ENCODE measurements at regions not wholly inside any gene's neighbourhood (a gene's known extent, or its start where the extent isn't known, plus 50 kb on each side); places are given as distances from the start of the nearest gene placed in this dataset.

DNA sequence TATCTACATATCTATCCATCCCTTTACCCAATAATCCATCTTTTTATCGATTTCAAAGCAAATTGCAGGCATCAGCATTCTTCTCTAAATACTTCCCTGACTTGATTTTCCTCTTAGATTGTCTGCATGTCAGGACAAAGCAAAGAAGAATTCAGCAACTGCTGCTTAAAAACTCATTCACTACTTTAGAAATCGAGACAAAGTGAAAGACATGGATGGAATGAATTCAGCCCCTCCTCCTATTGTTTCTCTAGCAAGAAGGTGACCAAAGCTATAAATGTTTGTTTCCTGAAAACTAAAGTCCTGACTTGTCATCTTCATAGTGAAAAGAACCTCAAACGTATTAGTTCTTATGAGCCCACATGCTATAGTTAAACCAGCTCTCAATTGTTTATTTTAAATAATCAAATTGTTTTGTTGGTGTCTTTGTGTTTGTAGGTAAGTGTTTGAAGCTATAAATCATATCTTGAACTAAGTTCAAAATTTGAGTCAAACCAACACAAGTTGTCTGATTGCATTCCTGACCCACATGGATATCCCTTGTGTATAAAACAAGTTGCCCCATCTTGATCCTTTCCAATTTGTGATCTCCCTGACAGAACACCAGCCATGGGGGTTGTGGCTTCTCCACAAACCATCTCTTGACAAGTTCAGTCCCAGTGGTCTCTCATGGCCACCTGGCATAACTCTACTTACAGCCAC, 58.6 kb upstream of the ARHGAP5 start:
- TF ChIP-seq ZNF660 (tag by site-specific recombination; IDR thresholded peaks at IDR 0.05) (no peak), ZBTB17 (tag by site-specific recombination; IDR thresholded peaks at IDR 0.05) (no peak), ZNF121 (tag by site-specific recombination; IDR thresholded peaks at IDR 0.05) (no peak), YY1 (tag by site-specific recombination; IDR thresholded peaks at IDR 0.05) (no peak), GLIS2 (tag by site-specific recombination; IDR thresholded peaks at IDR 0.05) (no peak), ZNF830 (tag by site-specific recombination; IDR thresholded peaks at IDR 0.05; ENCODE audit: low read depth) (no peak)
- TF ChIP-seq, protein P1, sequence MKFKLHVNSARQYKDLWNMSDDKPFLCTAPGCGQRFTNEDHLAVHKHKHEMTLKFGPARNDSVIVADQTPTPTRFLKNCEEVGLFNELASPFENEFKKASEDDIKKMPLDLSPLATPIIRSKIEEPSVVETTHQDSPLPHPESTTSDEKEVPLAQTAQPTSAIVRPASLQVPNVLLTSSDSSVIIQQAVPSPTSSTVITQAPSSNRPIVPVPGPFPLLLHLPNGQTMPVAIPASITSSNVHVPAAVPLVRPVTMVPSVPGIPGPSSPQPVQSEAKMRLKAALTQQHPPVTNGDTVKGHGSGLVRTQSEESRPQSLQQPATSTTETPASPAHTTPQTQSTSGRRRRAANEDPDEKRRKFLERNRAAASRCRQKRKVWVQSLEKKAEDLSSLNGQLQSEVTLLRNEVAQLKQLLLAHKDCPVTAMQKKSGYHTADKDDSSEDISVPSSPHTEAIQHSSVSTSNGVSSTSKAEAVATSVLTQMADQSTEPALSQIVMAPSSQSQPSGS (tag by site-specific recombination; IDR thresholded peaks at IDR 0.05; ENCODE audit: low read depth), result no peak
- TF ChIP-seq, protein P2, sequence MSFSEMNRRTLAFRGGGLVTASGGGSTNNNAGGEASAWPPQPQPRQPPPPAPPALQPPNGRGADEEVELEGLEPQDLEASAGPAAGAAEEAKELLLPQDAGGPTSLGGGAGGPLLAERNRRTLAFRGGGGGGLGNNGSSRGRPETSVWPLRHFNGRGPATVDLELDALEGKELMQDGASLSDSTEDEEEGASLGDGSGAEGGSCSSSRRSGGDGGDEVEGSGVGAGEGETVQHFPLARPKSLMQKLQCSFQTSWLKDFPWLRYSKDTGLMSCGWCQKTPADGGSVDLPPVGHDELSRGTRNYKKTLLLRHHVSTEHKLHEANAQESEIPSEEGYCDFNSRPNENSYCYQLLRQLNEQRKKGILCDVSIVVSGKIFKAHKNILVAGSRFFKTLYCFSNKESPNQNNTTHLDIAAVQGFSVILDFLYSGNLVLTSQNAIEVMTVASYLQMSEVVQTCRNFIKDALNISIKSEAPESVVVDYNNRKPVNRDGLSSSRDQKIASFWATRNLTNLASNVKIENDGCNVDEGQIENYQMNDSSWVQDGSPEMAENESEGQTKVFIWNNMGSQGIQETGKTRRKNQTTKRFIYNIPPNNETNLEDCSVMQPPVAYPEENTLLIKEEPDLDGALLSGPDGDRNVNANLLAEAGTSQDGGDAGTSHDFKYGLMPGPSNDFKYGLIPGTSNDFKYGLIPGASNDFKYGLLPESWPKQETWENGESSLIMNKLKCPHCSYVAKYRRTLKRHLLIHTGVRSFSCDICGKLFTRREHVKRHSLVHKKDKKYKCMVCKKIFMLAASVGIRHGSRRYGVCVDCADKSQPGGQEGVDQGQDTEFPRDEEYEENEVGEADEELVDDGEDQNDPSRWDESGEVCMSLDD (tag by site-specific recombination; IDR thresholded peaks at IDR 0.05), result no peak
- TF ChIP-seq, protein P3, sequence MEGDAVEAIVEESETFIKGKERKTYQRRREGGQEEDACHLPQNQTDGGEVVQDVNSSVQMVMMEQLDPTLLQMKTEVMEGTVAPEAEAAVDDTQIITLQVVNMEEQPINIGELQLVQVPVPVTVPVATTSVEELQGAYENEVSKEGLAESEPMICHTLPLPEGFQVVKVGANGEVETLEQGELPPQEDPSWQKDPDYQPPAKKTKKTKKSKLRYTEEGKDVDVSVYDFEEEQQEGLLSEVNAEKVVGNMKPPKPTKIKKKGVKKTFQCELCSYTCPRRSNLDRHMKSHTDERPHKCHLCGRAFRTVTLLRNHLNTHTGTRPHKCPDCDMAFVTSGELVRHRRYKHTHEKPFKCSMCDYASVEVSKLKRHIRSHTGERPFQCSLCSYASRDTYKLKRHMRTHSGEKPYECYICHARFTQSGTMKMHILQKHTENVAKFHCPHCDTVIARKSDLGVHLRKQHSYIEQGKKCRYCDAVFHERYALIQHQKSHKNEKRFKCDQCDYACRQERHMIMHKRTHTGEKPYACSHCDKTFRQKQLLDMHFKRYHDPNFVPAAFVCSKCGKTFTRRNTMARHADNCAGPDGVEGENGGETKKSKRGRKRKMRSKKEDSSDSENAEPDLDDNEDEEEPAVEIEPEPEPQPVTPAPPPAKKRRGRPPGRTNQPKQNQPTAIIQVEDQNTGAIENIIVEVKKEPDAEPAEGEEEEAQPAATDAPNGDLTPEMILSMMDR (tag by site-specific recombination; IDR thresholded peaks at IDR 0.05), result no peak

Data from HEK293 (cell line).